HG03066 (cell line): ENCODE measurements at regions not wholly inside any gene's neighbourhood (a gene's known extent, or its start where the extent isn't known, plus 50 kb on each side); places are given as distances from the start of the nearest gene placed in this dataset.

ENCODE experiments used
- ATAC-seq: cut with Tn5 transposase; IDR thresholded peaks from one replicate; pipeline ENCODE4 v1.9.1; 2021; ENCODE audit warnings: low read depth; ENCODE audit not compliant: unreplicated experiment

DNA sequence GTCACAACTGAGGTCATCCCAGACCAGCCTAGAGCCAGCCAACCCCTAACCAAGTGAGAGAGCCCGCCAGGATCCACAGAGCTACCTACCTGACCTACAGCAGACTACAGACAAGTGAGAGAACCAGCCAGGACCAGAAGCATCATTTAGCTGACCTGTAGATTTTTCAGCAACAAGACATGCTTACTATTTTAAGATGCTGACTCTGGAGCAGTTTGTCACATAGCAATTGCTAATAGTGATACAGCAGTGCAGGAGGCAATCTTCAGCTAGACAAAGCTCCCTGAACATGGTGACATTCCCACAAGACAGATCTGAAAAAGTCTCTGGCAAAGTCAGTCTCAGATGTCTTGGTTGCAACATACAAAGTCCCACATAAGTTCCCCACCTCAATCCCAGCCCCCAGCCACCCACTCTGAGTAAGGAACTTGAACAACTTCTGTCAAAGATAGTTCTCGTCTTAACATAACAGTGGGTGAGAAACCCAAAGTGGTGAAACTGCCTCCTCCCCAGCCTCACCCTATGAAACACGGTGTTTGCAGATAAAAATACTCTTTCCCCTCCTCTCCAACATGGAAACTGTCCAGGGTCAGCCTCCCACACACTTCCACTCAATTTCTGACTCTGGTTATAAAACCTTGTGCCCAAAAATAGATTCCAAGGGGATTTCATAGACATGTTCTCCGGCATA, 120.3 kb upstream of the SLC6A11 start:
- ATAC-seq = no peak

GRCh38 chr3:10697918-10698317, 118.1 kb upstream of the SLC6A11 start:
- no peak for ATAC-seq

GRCh38 chr3:10700821-10701220, 115.2 kb upstream of the SLC6A11 start:
- no peak for ATAC-seq

GRCh38 chr3:10702961-10703740, 112.9 kb upstream of the SLC6A11 start:
- no peak for ATAC-seq

DNA sequence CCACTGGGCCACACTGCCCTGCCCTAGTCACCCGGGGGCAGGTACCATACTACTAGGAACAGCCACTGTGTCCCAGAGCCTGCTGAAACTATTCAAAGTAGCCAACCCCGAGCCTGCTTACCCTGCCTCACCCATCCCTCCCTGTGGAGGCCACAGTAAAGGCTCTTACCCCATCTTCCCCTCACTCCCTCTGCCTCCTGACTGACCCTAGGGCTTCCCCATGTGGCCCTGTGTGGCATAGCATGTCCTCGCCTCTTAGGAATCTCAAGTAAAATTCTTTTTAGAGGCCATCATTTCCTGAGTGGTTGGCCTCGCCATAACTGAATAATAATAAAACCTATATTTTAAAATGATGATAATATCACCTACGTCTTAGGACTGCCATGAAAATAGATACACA, 112.2 kb upstream of the SLC6A11 start:
- no peak for ATAC-seq

- no peak for ATAC-seq
Measured at GRCh38 chr3:10706156-10706739, 109.8 kb upstream of the SLC6A11 start.

DNA sequence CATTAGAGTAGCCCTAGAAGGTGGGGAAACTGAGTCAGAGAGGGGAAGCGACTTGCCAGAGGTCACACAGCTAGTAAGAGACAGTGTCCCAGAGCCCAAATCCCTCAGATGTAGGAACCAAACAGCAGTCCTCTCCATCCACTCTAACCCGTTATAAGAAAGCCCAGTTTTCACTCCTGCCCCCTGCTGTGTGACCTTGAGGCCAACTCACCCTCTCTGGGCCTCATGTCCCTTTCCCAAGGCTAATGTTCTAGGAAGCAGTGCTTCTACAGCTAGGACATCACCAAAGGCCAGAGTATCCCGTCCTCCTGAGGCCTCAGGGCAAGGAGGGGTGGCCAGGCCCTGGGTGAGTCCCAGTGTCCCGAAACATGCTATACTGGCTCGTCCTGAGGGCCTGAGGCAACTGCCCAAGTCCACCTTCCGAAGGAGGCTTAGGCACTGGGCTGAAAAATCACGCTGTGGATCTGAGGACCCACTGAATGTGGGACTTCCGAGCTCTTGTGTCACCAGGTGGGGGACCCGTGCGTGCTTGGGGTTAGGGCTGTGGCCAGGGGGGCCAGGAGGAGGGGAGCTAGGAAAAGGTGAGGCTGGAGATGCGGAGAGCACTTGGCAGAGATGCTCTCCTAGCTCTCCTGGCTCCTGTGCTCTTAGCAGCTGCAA, 109.2 kb upstream of the SLC6A11 start:
- no peak for ATAC-seq

- no peak for ATAC-seq
Measured at GRCh38 chr3:10707400-10708215, 108.4 kb upstream of the SLC6A11 start.

- no peak for ATAC-seq
Measured at GRCh38 chr3:10708216-10708893, 107.7 kb upstream of the SLC6A11 start.

- ATAC-seq = no peak
Measured at GRCh38 chr3:10709110-10709781, 106.8 kb upstream of the SLC6A11 start.

GRCh38 chr3:10712121-10712520, 103.9 kb upstream of the SLC6A11 start:
- no peak for ATAC-seq

- ATAC-seq = no peak
Measured at GRCh38 chr3:10713656-10714055, 102.4 kb upstream of the SLC6A11 start.

GRCh38 chr3:10715886-10716285, 100.1 kb upstream of the SLC6A11 start:
- ATAC-seq = no peak

DNA sequence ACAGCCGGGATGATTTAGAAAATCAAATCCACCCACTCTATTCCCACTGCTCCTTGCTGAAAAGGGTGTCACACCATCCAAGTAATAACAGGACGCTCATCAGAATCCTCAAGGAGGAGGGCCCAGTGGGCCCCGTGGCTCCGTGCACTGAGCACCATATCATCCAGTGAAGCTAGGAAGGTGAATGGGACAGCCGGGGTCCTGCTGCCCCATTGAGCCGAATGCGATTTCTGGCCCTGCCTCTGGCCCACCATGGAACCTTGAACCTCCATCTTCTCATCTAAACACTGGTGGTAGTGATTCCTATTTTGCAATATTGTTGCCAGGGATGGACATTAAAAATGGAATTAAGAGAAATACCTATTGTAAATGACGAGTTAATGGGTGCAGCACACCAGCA, 99.1 kb upstream of the SLC6A11 start:
- ATAC-seq = no peak

GRCh38 chr3:10717756-10718155, 98.3 kb upstream of the SLC6A11 start:
- ATAC-seq = no peak

- ATAC-seq = no peak
Measured at GRCh38 chr3:10721101-10721500, 94.9 kb upstream of the SLC6A11 start.

DNA sequence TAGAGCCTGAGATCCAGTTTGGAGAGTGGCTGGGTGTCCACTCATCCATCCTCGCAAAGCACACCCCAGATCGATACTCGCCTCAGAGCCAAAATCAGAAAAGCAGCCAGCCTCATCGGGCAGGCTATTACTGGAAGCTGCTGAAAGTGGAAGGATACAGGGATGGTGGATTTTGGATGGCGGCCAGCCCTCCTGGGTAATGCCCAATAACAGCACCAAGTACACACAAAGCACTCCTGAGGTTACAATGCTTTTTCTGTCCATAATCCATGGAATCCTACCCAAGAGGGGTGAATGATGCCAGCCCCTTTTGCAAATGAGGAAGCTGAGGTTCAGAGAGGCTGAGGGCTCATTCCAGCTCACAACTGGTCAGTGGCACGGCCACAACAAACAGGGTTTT, 93.1 kb upstream of the SLC6A11 start:
- no peak for ATAC-seq

DNA sequence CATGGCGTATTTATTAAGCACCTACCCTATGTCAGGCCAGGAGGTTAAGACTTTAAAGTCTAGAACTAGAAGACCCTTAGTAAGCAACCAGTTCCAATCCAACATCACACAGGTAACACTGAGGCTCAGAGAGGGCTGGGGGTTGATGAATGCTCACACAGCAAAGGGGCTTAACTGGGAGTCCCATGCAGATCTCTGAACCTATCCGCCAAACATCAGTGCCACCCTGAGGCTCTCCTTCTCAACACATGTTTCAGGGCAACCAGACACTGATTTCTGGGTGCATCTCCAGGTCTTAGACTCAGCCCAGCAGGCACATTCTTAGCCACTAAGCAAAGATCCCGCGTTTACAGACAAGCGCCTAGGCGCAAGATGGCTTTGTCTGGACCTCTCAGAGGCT, 92.0 kb upstream of the SLC6A11 start:
- no peak for ATAC-seq

- no peak for ATAC-seq
Measured at GRCh38 chr3:10725067-10725466, 91.0 kb upstream of the SLC6A11 start.
